K562 (cell line): ENCODE measurements at regions not wholly inside any gene's neighbourhood (a gene's known extent, or its start where the extent isn't known, plus 50 kb on each side); places are given as distances from the start of the nearest gene placed in this dataset.
"Not testable (repeated sequence)": the region's sequence is repeated elsewhere in the genome, so short reads cannot be mapped to it uniquely, and the experiment has no call there.

Experiments used
- ATAC-seq: fragments of 200-7000 bp; cut with Tn5 transposase; 3 replicates; pipeline ENCODE4 v1.9.1; 2020; ENCODE audit warnings: moderate library complexity
- BruUV-seq: library from RNA; stranded (reverse); fragments of 400-500 nt; replicated peaks from 2 replicates; lab custom pipeline; 2021; lab: Mats Ljungman, UMichigan
- CTCF ChIA-PET: fragments of 300-600 bp; formaldehyde crosslinking; extraction: SDS; loops from one replicate; lab custom pipeline; 2021; ENCODE audit warnings: low intra/inter-chr PET ratio; lab: Yijun Ruan, JAX
- POLR2A ChIA-PET: fragments of 300-600, 350-650 bp; sonication (Branson Sonifier 250); formaldehyde crosslinking; extraction: SDS; loops from one replicate; lab custom pipeline; 2021; ENCODE audit warnings: antibody characterized with exemption, inconsistent platforms; lab: Yijun Ruan, JAX
- DNase-seq, 4 experiments: peaks; one replicate each; pipeline versions ENCODE4 v3.0.0 to v3.0.0-alpha.2; 2011 to 2018; ENCODE audit warnings: low spot score in 3 of 4, mixed read lengths in 3 of 4; ENCODE audit errors: extremely low read depth in 1 of 4
- FAIRE-seq: peaks from 2 replicates; lab custom pipeline; 2011; peaks lifted over from hg19 to GRCh38; lab: Jason Lieb, UNC
- H2AFZ ChIP-seq: 2 replicates; pipeline ENCODE4 v1.6.0; 2011; ENCODE audit warnings: low read depth, low read length, control low read depth, inconsistent platforms
- H3K27ac ChIP-seq: fragments of 200-600 bp; 3 replicates; pipeline ENCODE4 v1.8.0; 2011; ENCODE audit warnings: low read depth, mild to moderate bottlenecking, control low read depth, inconsistent platforms, low read length, moderate library complexity, mixed read lengths; ENCODE audit errors: extremely low read depth
- H3K27me3 ChIP-seq, 2 experiments: fragments of 300-600 bp in 1 of 2; 2 replicates in 1 of 2; 3 replicates in 1 of 2; pipeline versions ENCODE4 v1.6.0 to v1.8.0; 2011; ENCODE audit warnings: inconsistent platforms in 2 of 2, low read length in 2 of 2, mild to moderate bottlenecking in 1 of 2, mixed read lengths in 1 of 2, moderate library complexity in 1 of 2; ENCODE audit not compliant: control insufficient read depth in 2 of 2, insufficient read depth in 2 of 2
- H3K36me3 ChIP-seq: fragments of 300-600 bp; 3 replicates; pipeline ENCODE4 v1.8.0; 2011; ENCODE audit warnings: mild to moderate bottlenecking, low read length, inconsistent platforms; ENCODE audit not compliant: control insufficient read depth, insufficient read depth
- H3K4me1 ChIP-seq, 2 experiments: fragments of 200-600 bp in 1 of 2; replicated peaks in 1 of 2; 2 replicates in 1 of 2; 3 replicates in 1 of 2; pipeline versions ENCODE4 v1.5.1 to v1.8.0; 2011; ENCODE audit warnings: inconsistent platforms in 2 of 2, low read length in 2 of 2, mild to moderate bottlenecking in 1 of 2, mixed read lengths in 1 of 2, moderate library complexity in 1 of 2; ENCODE audit not compliant: control insufficient read depth in 2 of 2, insufficient read depth in 2 of 2
- H3K4me2 ChIP-seq: 2 replicates; pipeline ENCODE4 v1.6.1; 2011; ENCODE audit warnings: low read length, control low read depth, inconsistent platforms, mixed read lengths; ENCODE audit not compliant: insufficient read depth
- H3K4me3 ChIP-seq: fragments of 200-600 bp; sonication (generic), shearing (Covaris generic); 2 replicates; pipeline ENCODE4 v1.5.1; 2016; ENCODE audit warnings: control low read depth, inconsistent platforms
- H3K79me2 ChIP-seq: fragments of 200-600 bp; 3 replicates; pipeline ENCODE4 v1.8.0; 2011; ENCODE audit warnings: low read length, inconsistent platforms; ENCODE audit not compliant: control insufficient read depth, insufficient read depth
- H3K9ac ChIP-seq, 2 experiments: 2 replicates each; pipeline versions ENCODE4 v1.6.0 to v1.6.1; 2011; ENCODE audit warnings: low read depth in 2 of 2, low read length in 2 of 2, control low read depth in 1 of 2, inconsistent platforms in 1 of 2, mild to moderate bottlenecking in 1 of 2, mixed read lengths in 1 of 2; ENCODE audit not compliant: insufficient read depth in 1 of 2
- H3K9me1 ChIP-seq: one replicate; pipeline ENCODE4 v1.6.0; 2011; ENCODE audit warnings: inconsistent platforms, mild to moderate bottlenecking, low read length, moderate library complexity; ENCODE audit not compliant: control insufficient read depth, insufficient read depth
- H3K9me3 ChIP-seq: replicated peaks from 2 replicates; pipeline ENCODE4 v1.5.1; 2011; ENCODE audit warnings: low read depth, low read length, inconsistent platforms; ENCODE audit not compliant: control insufficient read depth, insufficient read depth
- H4K20me1 ChIP-seq: replicated peaks from 2 replicates; pipeline ENCODE4 v1.6.1; 2011; ENCODE audit warnings: low read length, inconsistent platforms, mixed read lengths; ENCODE audit not compliant: control insufficient read depth, insufficient read depth
- ARNT ChIP-seq, 2 experiments: fragments of 450-650 bp; IDR thresholded peaks; 2 replicates each; pipeline ENCODE4 v1.6.1; 2016; ENCODE audit warnings: mild to moderate bottlenecking in 1 of 2
- ATF4 ChIP-seq: fragments of 450-650 bp; formaldehyde crosslinking; IDR thresholded peaks from 2 replicates; pipeline ENCODE4 v1.4.0; 2022; ENCODE audit warnings: mild to moderate bottlenecking, moderate library complexity
- BRD4 ChIP-seq: fragments of 200-600 bp; sonication (generic); IDR thresholded peaks from 2 replicates; pipeline ENCODE4 v1.6.1; 2017; ENCODE audit warnings: inconsistent platforms
- CREBBP ChIP-seq: IDR thresholded peaks from one replicate; pipeline ENCODE4 v1.6.1; 2012; ENCODE audit warnings: low read depth, mild to moderate bottlenecking, control low read depth, inconsistent platforms, low read length
- DACH1 ChIP-seq: fragments of 450-650 bp; IDR thresholded peaks from 2 replicates; pipeline ENCODE4 v1.6.1; 2018; ENCODE audit not compliant: partially characterized antibody
- GATAD2B ChIP-seq: fragments of 450-650 bp; IDR thresholded peaks from 2 replicates; pipeline ENCODE4 v1.6.1; 2017; ENCODE audit warnings: mild to moderate bottlenecking, borderline replicate concordance
- HIVEP1 ChIP-seq: fragments of 250-450 bp; sonication (Bioruptor Pico); IDR thresholded peaks from 2 replicates; pipeline ENCODE4 v1.4.0; 2020; ENCODE audit warnings: mild to moderate bottlenecking
- HOXB6 ChIP-seq: fragments of 250-450 bp; sonication (Bioruptor Pico); IDR thresholded peaks from 2 replicates; pipeline ENCODE4 v1.5.1; 2022; ENCODE audit warnings: mild to moderate bottlenecking, borderline replicate concordance
- IRF2 ChIP-seq: sonication (generic); formaldehyde crosslinking; IDR thresholded peaks from 2 replicates; pipeline ENCODE4 v1.8.1; 2022; ENCODE audit warnings: mild to moderate bottlenecking, missing genetic modification reagents
- MEF2A ChIP-seq: IDR thresholded peaks from 2 replicates; pipeline ENCODE4 v1.6.1; 2011; ENCODE audit warnings: low read depth, mild to moderate bottlenecking, low read length, moderate library complexity; ENCODE audit not compliant: control insufficient read depth
- SRF ChIP-seq, 2 experiments: fragments of 250-450, 450-650 bp in 1 of 2; sonication (Bioruptor Pico) in 1 of 2; sonication (generic) in 1 of 2; formaldehyde crosslinking; IDR thresholded peaks; 2 replicates each; pipeline versions ENCODE4 v1.5.0 to v1.5.1; 2020 to 2022; ENCODE audit warnings: mild to moderate bottlenecking in 1 of 2, missing genetic modification reagents in 1 of 2
- TEAD2 ChIP-seq: fragments of 450-650 bp; IDR thresholded peaks from 2 replicates; pipeline ENCODE4 v1.6.1; 2016; ENCODE audit warnings: missing genetic modification characterization, control low read depth, missing compliant biosample characterization
- ZEB2 ChIP-seq: fragments of 450-650 bp; IDR thresholded peaks from 2 replicates; pipeline ENCODE4 v1.6.1; 2016
- ZNF217 ChIP-seq: sonication (generic); formaldehyde crosslinking; IDR thresholded peaks from 2 replicates; pipeline ENCODE4 v1.8.0; 2022; ENCODE audit warnings: mild to moderate bottlenecking, missing genetic modification reagents
- ZNF324 ChIP-seq: fragments of 250-450 bp; sonication (Bioruptor Pico); IDR thresholded peaks from 2 replicates; pipeline ENCODE4 v1.4.0; 2020; ENCODE audit warnings: mild to moderate bottlenecking
- ZNF75A ChIP-seq: fragments of 450-650 bp; formaldehyde crosslinking; IDR thresholded peaks from 2 replicates; pipeline ENCODE4 v1.4.0; 2020; ENCODE audit warnings: mild to moderate bottlenecking
- WGBS: fragments of 100-300 bp; shearing (Covaris generic); methylation state at CpG from one replicate; pipeline ENCODE4 v1.1.6; 2016; ENCODE audit warnings: low coverage, mixed read lengths; ENCODE audit not compliant: insufficient coverage; ENCODE audit errors: missing lambda C conversion rate; 5-methylcytosine and 5-hydroxymethylcytosine counted together
- in situ Hi-C: fragments of 300-500 bp; cut with MboI; formaldehyde crosslinking; loops from 4 replicates; pipeline ENCODE4 v1.15.0; 2018; ENCODE audit warnings: inconsistent platforms, mixed read lengths
- intact Hi-C: fragments of 100-400 bp; cut with micrococcal nuclease; formaldehyde crosslinking; loops from 2 replicates; pipeline ENCODE4 v1.14.2; 2022
- TF ChIP-seq, protein P1 (sequence below): fragments of 450-650 bp; formaldehyde crosslinking; IDR thresholded peaks from 2 replicates; pipeline ENCODE4 v1.4.0; 2020; ENCODE audit warnings: mild to moderate bottlenecking, moderate library complexity

GRCh38 chr13:32847976-32848375 is 168.2 kb upstream of the KL start:
- H3K4me3 ChIP-seq, intact Hi-C loops, BruUV-seq, H3K9me1 ChIP-seq, POLR2A ChIA-PET, ATAC-seq, H3K4me1 ChIP-seq, H3K27ac ChIP-seq, H3K36me3 ChIP-seq, H2AFZ ChIP-seq, H3K9ac ChIP-seq, FAIRE-seq, H3K9me3 ChIP-seq, in situ Hi-C loops, H4K20me1 ChIP-seq, H3K4me2 ChIP-seq, H3K79me2 ChIP-seq, CTCF ChIA-PET, DNase-seq: not testable (repeated sequence)
- 0% methylated on average over 8 of the region's 10 CpGs for WGBS
- H3K27me3 ChIP-seq, result peaks cover 0 to 11% of the 10 kb centered on the region in 2 experiments; a peak in 3 of 5 replicates

- H4K20me1 ChIP-seq, result no peaks in the 10 kb centered on the region
- peaks cover 0 to 11% of the 10 kb centered on the region in 2 experiments; a peak in 3 of 5 replicates for H3K27me3 ChIP-seq
- no TSS peak for BruUV-seq
- POLR2A ChIA-PET, result no interaction called here
- H3K27ac ChIP-seq, result no peak overlapping the region
- DNase-seq (no peak), ATAC-seq (no peak), FAIRE-seq (no peak)
- no peak overlapping the region for H3K4me2 ChIP-seq
- no peak overlapping the region for H2AFZ ChIP-seq
- H3K9me1 ChIP-seq, result no peaks in the 10 kb centered on the region
- no peak overlapping the region for H3K9ac ChIP-seq
- intact Hi-C loops, result no loop called here
- H3K9me3 ChIP-seq, result no peaks in the 10 kb centered on the region
- no peaks in the 10 kb centered on the region for H3K36me3 ChIP-seq
- H3K4me1 ChIP-seq, result no peaks in the 10 kb centered on the region
- in situ Hi-C loops, result no loop called here
- no peak for TF ChIP-seq ZNF324 (CRISPR knock-in tag)
- no peak for TF ChIP-seq ZEB2
- no peak for TF ChIP-seq SRF (CRISPR knock-in tag; IDR thresholded peaks at IDR 0.05)
- no peak for TF ChIP-seq ZNF217 (CRISPR knock-in tag)
- TF ChIP-seq DACH1, result no peak
- no peak for TF ChIP-seq ZNF75A (CRISPR knock-in tag)
- TF ChIP-seq BRD4, result no peak
- TF ChIP-seq HOXB6 (CRISPR knock-in tag), result no peak
- TF ChIP-seq HIVEP1, result no peak
- no peak for TF ChIP-seq CREBBP
- TF ChIP-seq ATF4 (CRISPR knock-in tag), result no peak
- TF ChIP-seq, protein P1, sequence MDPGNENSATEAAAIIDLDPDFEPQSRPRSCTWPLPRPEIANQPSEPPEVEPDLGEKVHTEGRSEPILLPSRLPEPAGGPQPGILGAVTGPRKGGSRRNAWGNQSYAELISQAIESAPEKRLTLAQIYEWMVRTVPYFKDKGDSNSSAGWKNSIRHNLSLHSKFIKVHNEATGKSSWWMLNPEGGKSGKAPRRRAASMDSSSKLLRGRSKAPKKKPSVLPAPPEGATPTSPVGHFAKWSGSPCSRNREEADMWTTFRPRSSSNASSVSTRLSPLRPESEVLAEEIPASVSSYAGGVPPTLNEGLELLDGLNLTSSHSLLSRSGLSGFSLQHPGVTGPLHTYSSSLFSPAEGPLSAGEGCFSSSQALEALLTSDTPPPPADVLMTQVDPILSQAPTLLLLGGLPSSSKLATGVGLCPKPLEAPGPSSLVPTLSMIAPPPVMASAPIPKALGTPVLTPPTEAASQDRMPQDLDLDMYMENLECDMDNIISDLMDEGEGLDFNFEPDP, result no peak
- no peak for TF ChIP-seq IRF2 (CRISPR knock-in tag)
- TF ChIP-seq MEF2A, result no peak
- no peak for TF ChIP-seq GATAD2B
- no peak for TF ChIP-seq ARNT (IDR thresholded peaks at IDR 0.05)
- TF ChIP-seq TEAD2 (tag), result no peak
- TF ChIP-seq, all 486 proteins: peak for 0
- 0% methylated on average over 7 of the region's 9 CpGs for WGBS
- CTCF ChIA-PET, result no interaction called here
- no peak overlapping the region for H3K4me3 ChIP-seq
- no peaks in the 10 kb centered on the region for H3K79me2 ChIP-seq
Observed at GRCh38 chr13:32849369-32849768, 166.9 kb upstream of the KL start.
